Epithelial cell of prostate (primary cell): ENCODE measurements at regions not wholly inside any gene's neighbourhood (a gene's known extent, or its start where the extent isn't known, plus 50 kb on each side); places are given as distances from the start of the nearest gene placed in this dataset.
"Not testable (repeated sequence)": the region's sequence is repeated elsewhere in the genome, so short reads cannot be mapped to it uniquely, and the experiment has no call there.

Experiments
- DNase-seq: peaks from one replicate; pipeline ENCODE4 v3.0.0-alpha.2; 2011; ENCODE audit warnings: low read depth, low spot score
- H3K27ac ChIP-seq: fragments of 450-650 bp; 2 replicates; pipeline ENCODE4 v1.5.1; 2017; ENCODE audit warnings: mild to moderate bottlenecking

GRCh38 chr1:99062192-99062591, 57.5 kb upstream of the PLPPR5 start:
- H3K27ac ChIP-seq, result no peak overlapping the region
- no peak for DNase-seq

- no peak overlapping the region for H3K27ac ChIP-seq
- no peak for DNase-seq
Observed at GRCh38 chr1:99069146-99069545, 64.5 kb upstream of the PLPPR5 start.

GRCh38 chr1:99078529-99078928, 73.9 kb upstream of the PLPPR5 start:
- not testable (repeated sequence) for H3K27ac ChIP-seq, DNase-seq

GRCh38 chr1:99082366-99082765, 77.7 kb upstream of the PLPPR5 start:
- no peak overlapping the region for H3K27ac ChIP-seq
- DNase-seq, result no peak

GRCh38 chr1:99083338-99083737, 78.7 kb upstream of the PLPPR5 start:
- no peak for DNase-seq
- no peak overlapping the region for H3K27ac ChIP-seq

GRCh38 chr1:99084562-99084961, 79.9 kb upstream of the PLPPR5 start:
- H3K27ac ChIP-seq, result no peak overlapping the region
- no peak for DNase-seq

GRCh38 chr1:99086057-99086456, 81.4 kb upstream of the PLPPR5 start:
- no peak overlapping the region for H3K27ac ChIP-seq
- no peak for DNase-seq

GRCh38 chr1:99098589-99098988, 93.9 kb upstream of the PLPPR5 start:
- no peak for DNase-seq

GRCh38 chr1:99106274-99106673, 101.6 kb upstream of the PLPPR5 start:
- no peak for DNase-seq
- no peak overlapping the region for H3K27ac ChIP-seq

More at GRCh38 chr1:99098589-99098988, 93.9 kb upstream of the PLPPR5 start:
- H3K27ac ChIP-seq, result no peak overlapping the region

- H3K27ac ChIP-seq, result no peak overlapping the region
- DNase-seq, result no peak
Observed at GRCh38 chr1:99107680-99108079, 103.0 kb upstream of the PLPPR5 start.

GRCh38 chr1:99110140-99111041, 105.7 kb upstream of the PLPPR5 start:
- no peak overlapping the region for H3K27ac ChIP-seq
- DNase-seq, result no peak

GRCh38 chr1:99115231-99115630, 110.6 kb upstream of the PLPPR5 start:
- no peak for DNase-seq
- H3K27ac ChIP-seq, result no peak overlapping the region

GRCh38 chr1:99119188-99119587, 114.5 kb upstream of the PLPPR5 start:
- DNase-seq, result no peak
- H3K27ac ChIP-seq, result no peak overlapping the region

- H3K27ac ChIP-seq, result no peak overlapping the region
- DNase-seq, result no peak
Observed at GRCh38 chr1:99122039-99122438, 117.4 kb upstream of the PLPPR5 start.

- H3K27ac ChIP-seq, result no peak overlapping the region
- no peak for DNase-seq
Observed at GRCh38 chr1:99123936-99124335, 119.3 kb upstream of the PLPPR5 start.

- no peak for DNase-seq
- H3K27ac ChIP-seq, result no peak overlapping the region
Observed at GRCh38 chr1:99131546-99131945, 126.9 kb upstream of the PLPPR5 start.

GRCh38 chr1:99133756-99134500, 129.3 kb upstream of the PLPPR5 start:
- no peak overlapping the region for H3K27ac ChIP-seq
- no peak for DNase-seq

- no peak for DNase-seq
- no peak overlapping the region for H3K27ac ChIP-seq
Observed at GRCh38 chr1:99137554-99138206, 126.6 kb upstream of the PLPPR4 start.

GRCh38 chr1:99139876-99140275, 124.4 kb upstream of the PLPPR4 start:
- DNase-seq, result no peak
- H3K27ac ChIP-seq, result no peak overlapping the region

- H3K27ac ChIP-seq, result no peak overlapping the region
- no peak for DNase-seq
Observed at GRCh38 chr1:99146129-99146848, 118.0 kb upstream of the PLPPR4 start.
